NCI-H2227 (cell line): ENCODE measurements at regions not wholly inside any gene's neighbourhood (a gene's known extent, or its start where the extent isn't known, plus 50 kb on each side); places are given as distances from the start of the nearest gene placed in this dataset.
"Not testable (repeated sequence)": the region's sequence is repeated elsewhere in the genome, so short reads cannot be mapped to it uniquely, and the experiment has no call there.

Experiments
- DNase-seq: peaks from one replicate; lab custom pipeline; 2025; ENCODE audit not compliant: unreplicated experiment; lab: John Stamatoyannopoulos, UW

GRCh38 chr13:23018143-23018542 is 162.6 kb upstream of the SGCG start:
- no peak for DNase-seq

- DNase-seq: peak; percentile 10
These were observed 160.4 kb upstream of the SGCG start for GRCh38 chr13:23020246-23020843.

- no peak for DNase-seq
These were observed 158.9 kb upstream of the SGCG start for GRCh38 chr13:23021906-23022305.

GRCh38 chr13:23022704-23023103 is 158.1 kb upstream of the SGCG start:
- DNase-seq: no peak

GRCh38 chr13:23025864-23026608 is 154.7 kb upstream of the SGCG start:
- DNase-seq: no peak

- DNase-seq: no peak
These were observed 141.4 kb upstream of the SGCG start for GRCh38 chr13:23039266-23039935.

GRCh38 chr13:23042181-23042580 is 138.6 kb upstream of the SGCG start:
- DNase-seq: no peak

- no peak for DNase-seq
These were observed 135.9 kb upstream of the SGCG start for GRCh38 chr13:23044906-23045305.

- DNase-seq: no peak
These were observed 130.7 kb upstream of the SGCG start for GRCh38 chr13:23050126-23050525.

GRCh38 chr13:23053711-23054110 is 127.1 kb upstream of the SGCG start:
- DNase-seq: not testable (repeated sequence)

- no peak for DNase-seq
These were observed 121.6 kb upstream of the SGCG start for GRCh38 chr13:23059173-23059572.

GRCh38 chr13:23060959-23061358 is 119.8 kb upstream of the SGCG start:
- no peak for DNase-seq

GRCh38 chr13:23067129-23067528 is 113.7 kb upstream of the SGCG start:
- no peak for DNase-seq

GRCh38 chr13:23069566-23069965 is 111.2 kb upstream of the SGCG start:
- no peak for DNase-seq

GRCh38 chr13:23074075-23074828 is 106.5 kb upstream of the SGCG start:
- no peak for DNase-seq

GRCh38 chr13:23081220-23081619 is 99.6 kb upstream of the SGCG start:
- DNase-seq: no peak

GRCh38 chr13:23081901-23082300 is 98.9 kb upstream of the SGCG start:
- DNase-seq: no peak

GRCh38 chr13:23086968-23087623 is 93.7 kb upstream of the SGCG start:
- DNase-seq: no peak

- DNase-seq: peak; percentile 2
These were observed 92.9 kb upstream of the SGCG start for GRCh38 chr13:23087880-23088279.

GRCh38 chr13:23098161-23098907 is 82.4 kb upstream of the SGCG start:
- DNase-seq: no peak
